ENCODE measurements at regions not wholly inside any gene's neighbourhood (a gene's known extent, or its start where the extent isn't known, plus 50 kb on each side); places are given as distances from the start of the nearest gene placed in this dataset.
A peak's percentile ranks its signal among the peaks of the same experiment; 100 is the strongest.

DNA sequence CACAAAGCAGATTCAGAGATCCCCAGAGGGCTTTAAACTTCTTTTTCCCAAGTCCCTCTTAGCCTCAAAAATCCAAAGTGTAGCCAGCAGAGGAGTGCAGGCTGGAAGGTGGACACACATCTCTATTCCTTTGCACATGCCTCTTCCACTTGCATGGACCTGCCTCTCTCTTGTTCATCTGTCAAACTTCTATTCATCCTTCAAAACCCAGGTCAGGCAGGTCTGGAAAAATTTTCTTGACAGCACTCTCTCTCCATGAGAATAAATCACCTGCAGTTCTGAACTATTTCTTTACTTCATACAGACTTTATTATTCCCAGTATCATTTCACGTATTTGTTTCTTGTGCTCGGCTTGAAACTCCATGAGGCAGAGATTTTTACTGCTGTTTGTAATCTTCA lies 127.5 kb downstream of the SS18 start:
- DNase-seq (ENCODE audit: low read depth, low spot score), result no peak
- in situ Hi-C loops (cut with HindIII; ENCODE audit: low pct_unique_long_range_greater_than_20kb, low sequenced_read_pairs), result no loop called here

GRCh38 chr18:25962176-25962575 lies 128.2 kb downstream of the SS18 start:
- in situ Hi-C loops (cut with HindIII; ENCODE audit: low pct_unique_long_range_greater_than_20kb, low sequenced_read_pairs), result no loop called here

GRCh38 chr18:25957017-25957416 lies 133.4 kb downstream of the SS18 start:
- in situ Hi-C loops (cut with HindIII; ENCODE audit: low pct_unique_long_range_greater_than_20kb, low sequenced_read_pairs), result no loop called here

More at GRCh38 chr18:25962176-25962575, 128.2 kb downstream of the SS18 start:
- no peak for DNase-seq (ENCODE audit: low read depth, low spot score)

DNA sequence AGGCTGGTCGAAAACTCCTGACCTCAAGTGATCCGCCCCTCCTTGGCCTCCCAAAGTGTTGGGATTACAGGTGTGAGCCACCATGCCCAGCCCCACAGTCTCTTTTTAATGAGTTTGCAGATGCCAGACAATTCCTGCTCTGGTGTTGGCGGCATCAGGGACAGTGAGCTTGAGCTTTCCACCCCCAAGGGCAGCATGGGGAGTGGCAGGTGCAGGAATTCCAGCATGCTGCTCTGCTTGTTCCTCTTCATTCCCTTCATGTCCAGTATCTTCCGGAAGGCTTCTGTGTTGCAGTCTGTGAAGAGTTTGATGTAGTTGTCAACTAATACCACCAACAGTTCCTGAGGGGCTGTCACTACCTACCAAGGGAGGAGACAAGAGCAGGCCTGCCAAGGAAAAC lies 137.3 kb downstream of the SS18 start:
- DNase-seq (ENCODE audit: low read depth, low spot score), result no peak
- in situ Hi-C loops (cut with HindIII; ENCODE audit: low pct_unique_long_range_greater_than_20kb, low sequenced_read_pairs), result no loop called here

More at GRCh38 chr18:25957017-25957416, 133.4 kb downstream of the SS18 start:
- no peak for DNase-seq (ENCODE audit: low read depth, low spot score)

DNA sequence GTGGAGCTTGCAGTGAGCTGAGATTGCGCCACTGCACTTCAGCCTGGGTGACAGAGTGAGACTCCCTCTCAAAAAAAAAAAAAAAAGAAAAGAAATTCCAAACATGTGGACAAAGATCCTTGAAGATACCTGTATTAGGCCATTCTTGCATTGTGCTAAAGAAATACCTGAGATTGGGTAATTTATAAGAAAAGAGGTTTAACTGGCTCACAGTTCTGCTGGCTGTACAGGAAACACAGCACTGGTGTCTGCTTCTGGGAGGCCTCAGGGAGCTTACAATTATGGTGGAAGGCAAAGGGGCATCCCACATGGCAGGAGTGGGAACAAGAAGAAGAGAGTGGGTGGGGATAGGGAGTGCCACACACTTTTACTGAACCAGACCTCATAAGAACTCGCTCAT lies 140.1 kb downstream of the SS18 start:
- in situ Hi-C loops (cut with HindIII; ENCODE audit: low pct_unique_long_range_greater_than_20kb, low sequenced_read_pairs), result no loop called here
- DNase-seq (ENCODE audit: low read depth, low spot score), result no peak

- in situ Hi-C loops (cut with HindIII; ENCODE audit: low pct_unique_long_range_greater_than_20kb, low sequenced_read_pairs), result no loop called here
- no peak for DNase-seq (ENCODE audit: low read depth, low spot score)
Observed at GRCh38 chr18:25946540-25946939, 143.9 kb downstream of the SS18 start.

DNA sequence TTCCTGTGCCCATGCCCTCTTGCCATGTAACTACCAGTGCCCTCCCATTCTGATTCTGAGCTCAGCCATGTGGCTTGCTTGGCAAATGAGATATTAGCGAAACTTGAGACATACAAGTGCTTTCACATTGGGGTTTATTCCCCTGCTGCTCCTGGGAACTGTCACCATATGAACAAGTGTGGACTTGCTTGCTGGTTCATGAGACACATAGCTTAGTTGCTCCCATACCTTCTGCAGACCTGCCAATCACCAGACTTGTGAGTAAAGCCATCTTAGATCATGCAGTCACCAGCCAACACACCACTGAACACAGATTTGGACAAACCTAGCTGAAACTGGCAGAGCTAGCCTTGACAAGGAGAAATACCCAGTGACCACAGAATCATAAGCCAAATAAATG lies 155.1 kb downstream of the SS18 start:
- in situ Hi-C loops (cut with HindIII; ENCODE audit: low pct_unique_long_range_greater_than_20kb, low sequenced_read_pairs), result no loop called here
- no peak for DNase-seq (ENCODE audit: low read depth, low spot score)

DNA sequence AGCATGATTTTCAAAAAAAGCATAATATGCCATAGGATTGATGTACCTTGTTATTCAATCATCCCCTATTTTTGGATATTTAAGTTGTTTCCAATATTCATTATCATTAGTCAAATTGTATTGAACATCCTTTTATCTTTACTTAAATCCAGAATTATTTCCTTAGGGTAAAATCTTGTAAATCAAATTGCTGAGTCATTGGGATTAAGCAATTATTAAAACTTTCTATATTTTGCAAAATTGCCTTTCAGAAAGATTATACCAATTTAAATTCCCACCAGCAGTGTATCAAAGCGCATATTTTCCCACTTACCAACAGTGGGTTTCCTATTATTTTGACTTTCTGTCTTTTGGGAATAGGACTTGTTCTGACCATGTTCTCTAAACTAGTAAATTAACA lies 159.3 kb downstream of the SS18 start:
- in situ Hi-C loops (cut with HindIII; ENCODE audit: low pct_unique_long_range_greater_than_20kb, low sequenced_read_pairs), result no loop called here

DNA sequence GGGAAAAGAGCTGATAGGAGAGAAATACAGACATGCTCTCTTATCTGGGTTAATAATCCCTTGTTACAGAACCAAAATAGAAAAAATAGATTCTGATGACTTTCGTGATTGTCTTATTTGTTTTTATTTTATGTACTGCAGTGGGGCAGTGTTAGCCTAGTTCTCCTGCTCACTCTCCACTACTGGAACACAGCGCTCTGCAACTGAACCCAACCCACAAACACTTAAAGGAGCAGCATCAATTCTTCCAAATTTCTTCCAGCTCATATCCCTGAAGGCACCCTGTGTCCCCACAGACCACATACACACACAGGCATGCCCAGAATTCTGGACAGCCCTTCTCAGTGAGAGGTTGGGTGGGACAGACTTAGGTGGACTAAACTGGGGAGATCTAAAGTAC lies 160.6 kb downstream of the SS18 start:
- no peak for DNase-seq (ENCODE audit: low read depth, low spot score)
- in situ Hi-C loops (cut with HindIII; ENCODE audit: low pct_unique_long_range_greater_than_20kb, low sequenced_read_pairs), result no loop called here

More for the DNA sequence above, 159.3 kb downstream of the SS18 start:
- DNase-seq (ENCODE audit: low read depth, low spot score), result no peak

DNA sequence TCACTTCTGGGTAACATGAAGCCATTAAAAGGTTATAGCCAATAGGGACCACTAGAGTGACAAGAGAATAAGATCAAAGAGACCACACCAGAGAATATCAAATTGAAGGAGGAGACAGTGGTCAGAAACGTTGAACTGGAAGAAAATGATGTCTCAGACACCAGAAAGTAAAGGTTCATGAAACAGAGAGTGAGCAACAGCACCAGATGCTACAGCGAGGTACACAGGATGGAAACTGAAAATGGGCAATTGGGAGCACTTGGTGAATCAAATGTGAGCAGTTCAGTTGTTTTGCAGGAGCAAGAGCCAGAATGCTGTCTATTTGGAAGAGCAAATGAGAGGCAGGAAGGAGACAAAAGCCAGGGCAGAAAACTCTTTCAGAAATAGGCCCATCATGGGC lies 162.6 kb downstream of the SS18 start:
- in situ Hi-C loops (cut with HindIII; ENCODE audit: low pct_unique_long_range_greater_than_20kb, low sequenced_read_pairs), result no loop called here
- DNase-seq (ENCODE audit: low read depth, low spot score), result no peak

DNA sequence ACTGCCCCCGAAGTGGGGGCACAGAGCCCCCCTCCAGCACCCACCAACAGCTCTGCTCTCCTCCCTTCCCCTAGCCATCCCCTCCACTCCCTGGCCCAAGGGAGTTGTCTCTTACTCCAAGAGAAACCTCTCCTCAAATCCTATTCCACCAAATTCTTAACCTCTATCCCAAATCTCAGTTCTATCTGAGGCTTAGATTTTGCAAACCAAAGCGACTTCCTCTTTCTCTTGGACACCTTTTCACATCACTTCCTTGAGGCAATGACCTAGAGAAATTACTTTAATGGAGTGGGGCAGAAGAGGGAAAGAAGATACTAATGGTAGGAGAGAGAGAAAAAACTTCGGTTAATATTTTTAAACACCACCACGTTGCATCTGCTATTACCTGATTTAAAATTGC lies 167.2 kb downstream of the SS18 start:
- in situ Hi-C loops (cut with HindIII; ENCODE audit: low pct_unique_long_range_greater_than_20kb, low sequenced_read_pairs), result no loop called here
- no peak for DNase-seq (ENCODE audit: low read depth, low spot score)

GRCh38 chr18:25921677-25922421 lies 168.6 kb downstream of the SS18 start:
- DNase-seq (ENCODE audit: low read depth, low spot score), result peak; percentile 85
- in situ Hi-C loops (cut with HindIII; ENCODE audit: low pct_unique_long_range_greater_than_20kb, low sequenced_read_pairs), result no loop called here

- no peak for DNase-seq (ENCODE audit: low read depth, low spot score)
- in situ Hi-C loops (cut with HindIII; ENCODE audit: low pct_unique_long_range_greater_than_20kb, low sequenced_read_pairs), result no loop called here
Observed at GRCh38 chr18:25915907-25916306, 174.5 kb downstream of the SS18 start.

DNA sequence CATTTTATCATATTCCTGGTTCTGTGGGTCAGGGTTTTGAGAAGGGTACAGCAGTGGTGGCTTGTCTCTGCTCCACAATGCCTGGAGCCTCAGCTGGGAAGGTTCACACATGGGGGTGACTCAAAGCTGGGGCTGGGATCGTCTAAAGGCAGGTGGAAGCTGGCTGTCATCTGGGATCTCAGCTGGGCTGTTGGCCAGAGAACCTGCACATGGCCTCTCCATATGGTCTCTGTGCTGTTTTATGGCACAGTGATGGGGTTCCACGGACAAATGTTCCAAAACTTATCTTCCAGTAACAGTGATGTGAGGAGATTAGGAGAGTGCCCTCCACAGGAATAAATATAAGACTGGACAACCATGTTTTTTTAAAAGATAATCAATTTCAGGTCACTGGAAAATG lies 191.4 kb downstream of the SS18 start:
- in situ Hi-C loops (cut with HindIII; ENCODE audit: low pct_unique_long_range_greater_than_20kb, low sequenced_read_pairs), result no loop called here
- DNase-seq (ENCODE audit: low read depth, low spot score), result no peak

DNA sequence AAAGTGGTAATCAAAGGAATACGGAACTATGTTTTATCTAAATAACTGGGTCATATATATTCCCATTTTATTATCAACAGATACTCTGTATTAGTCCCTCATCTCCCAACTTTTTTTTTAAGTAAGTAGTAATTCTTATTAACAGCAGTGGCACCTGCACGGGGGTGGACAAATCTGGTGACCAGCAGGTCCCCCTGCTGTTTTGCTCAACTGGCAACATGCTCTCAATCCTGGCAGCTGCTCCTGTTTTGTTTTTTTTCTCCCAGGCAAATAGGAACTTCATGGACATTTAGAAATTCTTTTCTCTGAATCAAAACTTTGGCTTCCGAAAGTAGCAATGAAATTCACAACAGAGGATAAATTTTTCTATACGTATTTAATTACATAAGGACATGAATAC lies 193.5 kb downstream of the SS18 start:
- in situ Hi-C loops (cut with HindIII; ENCODE audit: low pct_unique_long_range_greater_than_20kb, low sequenced_read_pairs), result no loop called here
- DNase-seq (ENCODE audit: low read depth, low spot score), result no peak

- in situ Hi-C loops (cut with HindIII; ENCODE audit: low pct_unique_long_range_greater_than_20kb, low sequenced_read_pairs), result no loop called here
- peak; percentile 62 for DNase-seq (ENCODE audit: low read depth, low spot score)
Observed at GRCh38 chr18:25896178-25896780, 194.1 kb downstream of the SS18 start.

DNA sequence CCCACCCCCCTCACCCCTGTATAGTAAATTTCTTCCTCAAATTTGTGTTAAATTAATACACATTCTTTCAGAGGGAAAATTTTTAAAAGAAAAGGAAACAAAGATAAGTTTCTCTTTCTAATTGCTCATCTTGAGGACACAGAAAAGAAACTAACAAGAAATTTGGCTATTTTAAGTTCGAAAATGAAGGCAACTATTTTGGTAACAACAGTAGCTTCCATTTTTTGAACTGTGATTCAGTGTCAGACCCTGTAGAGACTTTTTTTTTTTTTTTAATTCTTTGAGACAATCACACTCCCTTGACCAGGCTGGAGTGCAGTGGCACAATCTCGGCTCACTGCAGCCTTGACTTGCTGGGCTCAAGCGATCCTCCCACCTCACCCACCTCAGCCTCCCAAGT lies 194.9 kb downstream of the SS18 start:
- in situ Hi-C loops (cut with HindIII; ENCODE audit: low pct_unique_long_range_greater_than_20kb, low sequenced_read_pairs), result no loop called here
- DNase-seq (ENCODE audit: low read depth, low spot score), result no peak

DNA sequence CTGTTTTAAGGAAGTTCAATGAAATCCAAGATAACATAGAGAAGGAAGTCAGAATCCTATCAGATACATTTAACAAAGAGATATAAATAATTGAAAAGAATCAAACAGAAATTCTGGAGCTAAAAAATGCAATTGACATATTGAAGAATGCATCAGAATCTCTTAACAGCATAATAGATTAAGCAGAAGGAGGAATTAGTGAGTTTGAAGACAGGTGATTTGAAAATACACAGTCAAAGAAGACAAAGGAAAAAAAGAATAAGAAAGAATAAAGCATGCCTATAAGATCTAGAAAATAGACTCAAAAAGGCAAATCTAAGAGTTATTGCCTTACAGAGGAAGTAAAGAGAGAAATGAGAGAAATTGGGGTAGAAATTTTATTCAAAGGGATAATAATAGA lies 204.1 kb downstream of the SS18 start:
- in situ Hi-C loops (cut with HindIII; ENCODE audit: low pct_unique_long_range_greater_than_20kb, low sequenced_read_pairs), result no loop called here
- DNase-seq (ENCODE audit: low read depth, low spot score), result no peak

- no peak for DNase-seq (ENCODE audit: low read depth, low spot score)
- in situ Hi-C loops (cut with HindIII; ENCODE audit: low pct_unique_long_range_greater_than_20kb, low sequenced_read_pairs), result no loop called here
Observed at GRCh38 chr18:25883091-25883490, 207.3 kb downstream of the SS18 start.
